HL-60 (cell line): ENCODE measurements at regions not wholly inside any gene's neighbourhood (a gene's known extent, or its start where the extent isn't known, plus 50 kb on each side); places are given as distances from the start of the nearest gene placed in this dataset.

Experiments used
- DNase-seq, 2 experiments: peaks; one replicate each; pipeline ENCODE4 v3.0.0-alpha.2; 2010 to 2020; ENCODE audit warnings: low read depth in 1 of 2, low spot score in 1 of 2
- H3K27ac ChIP-seq: fragments of 250-450 bp; sonication (Bioruptor Pico); replicated peaks from 2 replicates; pipeline ENCODE4 v1.5.1; 2020; ENCODE audit warnings: mild to moderate bottlenecking, moderate library complexity
- H3K27me3 ChIP-seq: fragments of 250-450 bp; sonication (Bioruptor Pico); 2 replicates; pipeline ENCODE4 v1.5.1; 2021; ENCODE audit warnings: mild to moderate bottlenecking, moderate library complexity; ENCODE audit not compliant: insufficient read depth, poor library complexity, severe bottlenecking
- H3K4me3 ChIP-seq: replicated peaks from 2 replicates; pipeline ENCODE4 v1.5.1; 2011; ENCODE audit warnings: mild to moderate bottlenecking, control low read depth, low read length; ENCODE audit not compliant: insufficient read depth
- GABPA ChIP-seq: IDR thresholded peaks from 2 replicates; pipeline ENCODE4 v1.6.1; 2012; ENCODE audit warnings: low read depth
- POLR2AphosphoS5 ChIP-seq: IDR thresholded peaks from 2 replicates; pipeline ENCODE4 v1.6.1; 2012; ENCODE audit warnings: low read depth
- SPI1 ChIP-seq: IDR thresholded peaks from 2 replicates; pipeline ENCODE4 v1.6.1; 2012; ENCODE audit warnings: low read depth, mild to moderate bottlenecking, borderline replicate concordance
- TF ChIP-seq, protein P1 (sequence below): IDR thresholded peaks from one replicate; pipeline ENCODE4 v1.5.1; 2011; ENCODE audit warnings: low read length, control low read depth, inconsistent platforms; ENCODE audit not compliant: insufficient read depth
- TF ChIP-seq, protein P2 (sequence below): IDR thresholded peaks from 2 replicates; pipeline ENCODE4 v1.6.1; 2012; ENCODE audit warnings: low read depth; ENCODE audit not compliant: insufficient replicate concordance

DNA sequence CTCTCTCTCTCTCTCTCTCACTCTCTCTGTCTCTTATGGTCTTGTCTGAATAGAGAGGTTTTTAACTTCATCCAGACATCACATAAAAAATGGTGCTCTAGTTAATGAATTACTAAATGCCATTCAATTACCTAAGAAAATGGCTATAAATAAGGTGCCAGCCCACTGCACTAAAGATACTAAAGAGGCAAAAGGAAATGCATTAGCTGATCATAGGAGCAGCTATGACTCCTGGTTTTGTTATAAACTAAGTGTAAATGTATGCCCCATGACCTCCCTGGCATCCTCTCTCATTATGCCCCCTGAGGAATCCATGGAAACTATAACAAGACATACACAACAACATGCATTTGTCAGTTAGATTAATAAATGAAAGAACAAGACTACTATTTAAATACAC lies 57.5 kb upstream of the PDC start:
- H3K4me3 ChIP-seq = no peak overlapping the region
- TF ChIP-seq, protein P1, sequence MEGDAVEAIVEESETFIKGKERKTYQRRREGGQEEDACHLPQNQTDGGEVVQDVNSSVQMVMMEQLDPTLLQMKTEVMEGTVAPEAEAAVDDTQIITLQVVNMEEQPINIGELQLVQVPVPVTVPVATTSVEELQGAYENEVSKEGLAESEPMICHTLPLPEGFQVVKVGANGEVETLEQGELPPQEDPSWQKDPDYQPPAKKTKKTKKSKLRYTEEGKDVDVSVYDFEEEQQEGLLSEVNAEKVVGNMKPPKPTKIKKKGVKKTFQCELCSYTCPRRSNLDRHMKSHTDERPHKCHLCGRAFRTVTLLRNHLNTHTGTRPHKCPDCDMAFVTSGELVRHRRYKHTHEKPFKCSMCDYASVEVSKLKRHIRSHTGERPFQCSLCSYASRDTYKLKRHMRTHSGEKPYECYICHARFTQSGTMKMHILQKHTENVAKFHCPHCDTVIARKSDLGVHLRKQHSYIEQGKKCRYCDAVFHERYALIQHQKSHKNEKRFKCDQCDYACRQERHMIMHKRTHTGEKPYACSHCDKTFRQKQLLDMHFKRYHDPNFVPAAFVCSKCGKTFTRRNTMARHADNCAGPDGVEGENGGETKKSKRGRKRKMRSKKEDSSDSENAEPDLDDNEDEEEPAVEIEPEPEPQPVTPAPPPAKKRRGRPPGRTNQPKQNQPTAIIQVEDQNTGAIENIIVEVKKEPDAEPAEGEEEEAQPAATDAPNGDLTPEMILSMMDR = no peak
- TF ChIP-seq GABPA = no peak
- TF ChIP-seq POLR2AphosphoS5 = no peak
- TF ChIP-seq, protein P2, sequence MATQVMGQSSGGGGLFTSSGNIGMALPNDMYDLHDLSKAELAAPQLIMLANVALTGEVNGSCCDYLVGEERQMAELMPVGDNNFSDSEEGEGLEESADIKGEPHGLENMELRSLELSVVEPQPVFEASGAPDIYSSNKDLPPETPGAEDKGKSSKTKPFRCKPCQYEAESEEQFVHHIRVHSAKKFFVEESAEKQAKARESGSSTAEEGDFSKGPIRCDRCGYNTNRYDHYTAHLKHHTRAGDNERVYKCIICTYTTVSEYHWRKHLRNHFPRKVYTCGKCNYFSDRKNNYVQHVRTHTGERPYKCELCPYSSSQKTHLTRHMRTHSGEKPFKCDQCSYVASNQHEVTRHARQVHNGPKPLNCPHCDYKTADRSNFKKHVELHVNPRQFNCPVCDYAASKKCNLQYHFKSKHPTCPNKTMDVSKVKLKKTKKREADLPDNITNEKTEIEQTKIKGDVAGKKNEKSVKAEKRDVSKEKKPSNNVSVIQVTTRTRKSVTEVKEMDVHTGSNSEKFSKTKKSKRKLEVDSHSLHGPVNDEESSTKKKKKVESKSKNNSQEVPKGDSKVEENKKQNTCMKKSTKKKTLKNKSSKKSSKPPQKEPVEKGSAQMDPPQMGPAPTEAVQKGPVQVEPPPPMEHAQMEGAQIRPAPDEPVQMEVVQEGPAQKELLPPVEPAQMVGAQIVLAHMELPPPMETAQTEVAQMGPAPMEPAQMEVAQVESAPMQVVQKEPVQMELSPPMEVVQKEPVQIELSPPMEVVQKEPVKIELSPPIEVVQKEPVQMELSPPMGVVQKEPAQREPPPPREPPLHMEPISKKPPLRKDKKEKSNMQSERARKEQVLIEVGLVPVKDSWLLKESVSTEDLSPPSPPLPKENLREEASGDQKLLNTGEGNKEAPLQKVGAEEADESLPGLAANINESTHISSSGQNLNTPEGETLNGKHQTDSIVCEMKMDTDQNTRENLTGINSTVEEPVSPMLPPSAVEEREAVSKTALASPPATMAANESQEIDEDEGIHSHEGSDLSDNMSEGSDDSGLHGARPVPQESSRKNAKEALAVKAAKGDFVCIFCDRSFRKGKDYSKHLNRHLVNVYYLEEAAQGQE = no peak
- TF ChIP-seq SPI1 = no peak
- H3K27me3 ChIP-seq = no peaks in the 10 kb centered on the region
- no peak for DNase-seq
- no peak overlapping the region for H3K27ac ChIP-seq

DNA sequence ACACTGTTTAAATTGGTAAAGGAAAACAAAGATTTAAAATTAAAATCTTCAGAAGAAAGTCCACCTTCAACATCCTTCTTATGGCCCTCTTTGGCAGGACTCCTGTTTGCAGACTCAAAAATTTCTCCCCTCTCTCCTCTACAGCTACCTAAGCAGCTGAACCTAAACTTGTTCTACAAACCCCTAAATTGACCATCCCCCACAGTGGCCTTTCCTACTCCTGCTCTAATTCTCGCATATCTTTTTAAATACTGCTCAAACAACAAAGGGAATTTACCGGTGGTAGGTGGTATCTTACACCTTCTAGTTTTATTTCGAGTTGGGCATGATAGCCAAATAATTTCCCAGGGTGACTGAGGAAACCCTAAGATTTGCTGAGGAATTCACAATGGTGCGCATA lies 53.5 kb upstream of the PDC start:
- TF ChIP-seq, protein P1 = no peak
- TF ChIP-seq, protein P2 = no peak
- TF ChIP-seq GABPA = no peak
- no peak for TF ChIP-seq POLR2AphosphoS5
- no peak for TF ChIP-seq SPI1
- no peak for DNase-seq
- H3K4me3 ChIP-seq = no peak overlapping the region
- H3K27me3 ChIP-seq = no peaks in the 10 kb centered on the region
- no peak overlapping the region for H3K27ac ChIP-seq

DNA sequence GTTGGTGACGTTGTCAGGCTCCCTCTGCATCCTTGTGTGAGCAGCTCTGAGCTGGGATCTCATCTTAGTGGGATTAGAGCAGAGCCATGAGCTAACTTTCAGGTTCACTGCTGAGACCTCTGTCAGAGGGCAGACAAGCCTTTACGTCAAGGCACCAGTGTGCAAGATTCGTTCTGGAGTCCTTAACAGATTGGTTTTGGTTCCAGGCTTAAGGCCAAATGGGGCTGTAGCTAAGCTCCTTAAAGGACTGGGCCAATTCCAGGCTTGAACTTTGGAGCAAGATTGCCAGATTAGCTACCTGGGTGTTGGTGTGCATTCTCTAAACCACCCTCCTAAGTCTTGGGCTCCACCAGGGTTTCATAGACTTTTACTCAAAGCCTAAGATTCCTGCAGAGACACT lies 52.6 kb upstream of the PDC start:
- H3K27me3 ChIP-seq = no peaks in the 10 kb centered on the region
- no peak overlapping the region for H3K4me3 ChIP-seq
- TF ChIP-seq SPI1 = no peak
- TF ChIP-seq POLR2AphosphoS5 = no peak
- TF ChIP-seq, protein P2 = no peak
- no peak for TF ChIP-seq GABPA
- TF ChIP-seq, protein P1 = no peak
- no peak overlapping the region for H3K27ac ChIP-seq
- DNase-seq = no peak
